T-cell (primary cell): ENCODE measurements at regions not wholly inside any gene's neighbourhood (a gene's known extent, or its start where the extent isn't known, plus 50 kb on each side); places are given as distances from the start of the nearest gene placed in this dataset.

Source experiments
- ATAC-seq, 4 experiments: fragments of 200-7000 bp in 3 of 4; fragments of 150-1000 bp in 1 of 4; cut with Tn5 transposase; replicated peaks in 1 of 4; 1 replicate in 3 of 4; 2 replicates in 1 of 4; pipeline ENCODE4 v1.10.0; 2021; ENCODE audit warnings: moderate library complexity in 3 of 4, mild to moderate bottlenecking in 2 of 4, moderate number of reproducible peaks in 1 of 4
- CTCF ChIA-PET, 2 donors: fragments of 300-600 bp; sonication (Branson Sonifier 250); formaldehyde crosslinking; loops; one replicate each; lab custom pipeline; 2022; ENCODE audit warnings: antibody characterized with exemption in 2 of 2; lab: Charles Lee
- POLR2A ChIA-PET, 2 donors: fragments of 300-600 bp; sonication (Branson Sonifier 250); formaldehyde crosslinking; loops; one replicate each; lab custom pipeline; 2022; ENCODE audit warnings: antibody characterized with exemption in 2 of 2; lab: Charles Lee
- DNase-seq, 35 experiments: peaks; one replicate each; pipeline versions ENCODE4 v3.0.0 to v3.0.0-alpha.2; 2013 to 2023
- H3K27ac ChIP-seq: one replicate; pipeline ENCODE4 v1.5.1; 2013; ENCODE audit warnings: low read length
- H3K27me3 ChIP-seq, 2 experiments: replicated peaks in 1 of 2; 1 replicate in 1 of 2; 2 replicates in 1 of 2; pipeline versions ENCODE4 v1.6.1 to v1.7.0; 2013; ENCODE audit warnings: low read length in 1 of 2, mixed read lengths in 1 of 2; ENCODE audit not compliant: control insufficient read depth in 2 of 2, insufficient read depth in 2 of 2; ENCODE audit errors: extremely low read depth in 1 of 2
- H3K36me3 ChIP-seq, 2 donors: 1 replicate in 1 of 2; 2 replicates in 1 of 2; pipeline versions ENCODE4 v1.6.1 to v1.7.0; 2013; ENCODE audit warnings: low read length in 1 of 2; ENCODE audit not compliant: control insufficient read depth in 2 of 2, insufficient read depth in 1 of 2; ENCODE audit errors: extremely low read depth in 1 of 2
- H3K4me1 ChIP-seq, 2 experiments: 1 replicate in 1 of 2; 2 replicates in 1 of 2; pipeline versions ENCODE4 v1.6.1 to v1.7.0; 2013; ENCODE audit warnings: low read length in 2 of 2, mixed read lengths in 1 of 2; ENCODE audit not compliant: insufficient read depth in 2 of 2, control insufficient read depth in 1 of 2; ENCODE audit errors: extremely low read depth in 1 of 2
- H3K4me3 ChIP-seq, 2 donors: 1 replicate in 1 of 2; 2 replicates in 1 of 2; pipeline versions ENCODE4 v1.5.1 to v1.7.0; 2013; ENCODE audit warnings: mild to moderate bottlenecking in 2 of 2, low read length in 1 of 2, moderate library complexity in 1 of 2; ENCODE audit not compliant: control insufficient read depth in 1 of 2; ENCODE audit errors: extremely low read depth in 1 of 2
- H3K9me3 ChIP-seq: 2 replicates; pipeline ENCODE4 v1.7.0; 2013
- H3K27ac Mint-ChIP-seq, 2 donors: one replicate each; pipeline ENCODE4 v1.8.0; 2020 to 2021; ENCODE audit warnings: mild to moderate bottlenecking in 2 of 2, mixed read lengths in 2 of 2
- H3K27me3 Mint-ChIP-seq, 2 donors: one replicate each; pipeline ENCODE4 v1.8.0; 2021 to 2022; ENCODE audit warnings: mixed read lengths in 2 of 2
- H3K36me3 Mint-ChIP-seq: one replicate; pipeline ENCODE4 v1.8.0; 2021; ENCODE audit warnings: mixed read lengths
- H3K4me1 Mint-ChIP-seq, 3 donors: one replicate each; pipeline ENCODE4 v1.8.0; 2020 to 2022; ENCODE audit warnings: mixed read lengths in 3 of 3, mild to moderate bottlenecking in 1 of 3
- H3K4me3 Mint-ChIP-seq, 3 donors: one replicate each; pipeline ENCODE4 v1.8.0; 2020 to 2022; ENCODE audit warnings: mild to moderate bottlenecking in 3 of 3, mixed read lengths in 3 of 3, moderate library complexity in 3 of 3
- H3K9me3 Mint-ChIP-seq, 3 donors: one replicate each; pipeline ENCODE4 v1.8.0; 2020 to 2022; ENCODE audit warnings: mixed read lengths in 3 of 3
- WGBS: methylation state at CpG from one replicate; pipeline ENCODE4 v1.1.5; 2013; ENCODE audit warnings: missing lambda C conversion rate; ENCODE audit not compliant: insufficient coverage; 5-methylcytosine and 5-hydroxymethylcytosine counted together

- DNase-seq, result no peak
- no peak overlapping the region for H3K27ac ChIP-seq
- H3K9me3 Mint-ChIP-seq, result peaks cover 0 to 5% (median 0%) of the 10 kb centered on the region in 3 donors
- WGBS, result 61% methylated on average over 4 of the region's 4 CpGs
- H3K27me3 Mint-ChIP-seq, result peaks cover 8 to 17% of the 10 kb centered on the region in 2 donors
- no peaks in the 10 kb centered on the region for H3K4me1 ChIP-seq
- POLR2A ChIA-PET, result no interaction called here
- no peaks in the 10 kb centered on the region for H3K9me3 ChIP-seq
- no peak overlapping the region for H3K27ac Mint-ChIP-seq
- CTCF ChIA-PET, result no interaction called here
- H3K27me3 ChIP-seq, result peaks cover 0 to 6% of the 10 kb centered on the region in 2 experiments
- no peak overlapping the region for H3K4me3 Mint-ChIP-seq
- H3K4me1 Mint-ChIP-seq, result no peaks in the 10 kb centered on the region
- H3K36me3 Mint-ChIP-seq, result no peaks in the 10 kb centered on the region
- no peak for ATAC-seq
- no peaks in the 10 kb centered on the region for H3K36me3 ChIP-seq
- no peak overlapping the region for H3K4me3 ChIP-seq
Measured at GRCh38 chr5:155082401-155082800, 68.8 kb downstream of the KIF4B start.

DNA sequence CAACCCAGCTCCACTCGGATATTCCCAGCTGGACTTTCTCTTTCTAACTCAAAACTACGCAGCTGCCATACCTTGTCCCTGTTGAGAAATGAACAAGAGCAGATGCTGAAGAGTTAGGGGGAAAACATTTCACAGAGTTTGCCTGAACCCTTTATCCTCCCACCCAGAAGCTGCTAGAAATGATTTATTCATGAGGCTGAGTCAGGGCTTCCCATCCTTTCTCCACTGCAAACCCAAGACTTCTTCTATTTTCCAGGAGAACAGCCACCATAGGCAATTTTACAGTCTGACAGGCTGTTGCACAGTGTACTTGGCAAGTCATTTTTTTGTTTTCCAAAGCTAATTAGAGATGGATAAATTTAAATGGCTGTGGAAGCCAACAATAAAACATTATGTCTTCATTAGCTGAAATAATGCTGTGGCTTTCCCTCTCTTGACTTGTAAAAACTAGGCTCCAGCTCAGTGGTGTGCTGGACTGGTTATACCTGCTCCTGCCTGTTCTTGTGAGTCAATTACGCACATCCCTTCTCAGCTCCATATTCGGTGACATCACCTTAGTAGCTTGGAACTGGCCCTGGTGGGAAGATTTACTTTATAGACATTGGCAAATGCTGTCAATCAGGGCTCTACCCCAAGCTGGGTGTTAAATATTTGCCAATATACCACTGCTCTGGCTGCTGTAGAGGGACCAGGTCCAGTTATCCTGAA is 71.9 kb downstream of the KIF4B start:
- H3K36me3 Mint-ChIP-seq, result no peaks in the 10 kb centered on the region
- CTCF ChIA-PET, result no interaction called here
- DNase-seq (no peak), ATAC-seq (no peak)
- H3K27ac Mint-ChIP-seq, result no peak overlapping the region
- H3K27ac ChIP-seq, result no peak overlapping the region
- H3K9me3 Mint-ChIP-seq, result peaks cover 0 to 5% (median 0%) of the 10 kb centered on the region in 3 donors
- POLR2A ChIA-PET, result no interaction called here
- WGBS, result no CpG with 5 or more reads among the region's 4 CpGs
- H3K4me3 Mint-ChIP-seq, result no peak overlapping the region
- H3K4me1 ChIP-seq, result no peaks in the 10 kb centered on the region
- H3K4me3 ChIP-seq, result no peak overlapping the region
- H3K36me3 ChIP-seq, result no peaks in the 10 kb centered on the region
- H3K27me3 ChIP-seq, result no peaks in the 10 kb centered on the region
- peaks cover 2 to 7% of the 10 kb centered on the region in 2 donors for H3K27me3 Mint-ChIP-seq
- no peaks in the 10 kb centered on the region for H3K4me1 Mint-ChIP-seq
- H3K9me3 ChIP-seq, result no peaks in the 10 kb centered on the region

DNA sequence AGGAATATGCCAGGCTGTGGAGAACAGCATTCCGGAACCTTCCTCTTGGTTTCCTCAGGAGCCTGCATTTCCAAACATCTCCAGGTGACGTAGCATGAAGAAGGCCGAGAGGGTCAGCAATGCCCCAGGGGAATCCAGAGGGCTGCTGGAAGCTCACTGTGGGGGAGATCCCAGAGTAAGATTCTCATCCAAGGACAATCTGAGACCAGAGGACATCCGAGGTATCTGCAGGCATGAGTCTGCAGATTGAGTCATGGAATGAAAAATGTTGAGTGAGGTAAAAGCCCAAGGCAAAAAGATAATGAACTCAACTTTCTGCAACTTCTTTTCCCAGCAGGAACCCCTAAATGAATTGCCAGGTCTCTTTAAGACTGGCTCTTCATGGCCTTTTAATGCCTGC is 73.5 kb downstream of the KIF4B start:
- CTCF ChIA-PET, result no interaction called here
- Histone ChIP-seq H3K9me3 (no peaks in the 10 kb centered on the region), H3K27me3 (no peaks in the 10 kb centered on the region), H3K27ac (no peak overlapping the region), H3K4me3 (no peak overlapping the region), H3K4me1 (no peaks in the 10 kb centered on the region), H3K36me3 (no peaks in the 10 kb centered on the region)
- Mint-ChIP-seq H3K27ac (no peak overlapping the region), H3K4me3 (no peak overlapping the region), H3K9me3 (peaks cover 0 to 5% (median 0%) of the 10 kb centered on the region in 3 donors), H3K27me3 (peaks cover 2 to 5% of the 10 kb centered on the region in 2 donors), H3K36me3 (no peaks in the 10 kb centered on the region), H3K4me1 (no peaks in the 10 kb centered on the region)
- POLR2A ChIA-PET, result no interaction called here
- WGBS, result 82% methylated on average over 3 of the region's 4 CpGs
- DNase-seq, result no peak
- ATAC-seq, result no peak

GRCh38 chr5:155088811-155089210 is 75.3 kb downstream of the KIF4B start:
- no peak for DNase-seq
- ChIA-PET POLR2A (no interaction called here), CTCF (no interaction called here)
- Histone ChIP-seq H3K27me3 (no peaks in the 10 kb centered on the region), H3K9me3 (no peaks in the 10 kb centered on the region), H3K4me1 (no peaks in the 10 kb centered on the region), H3K4me3 (no peak overlapping the region), H3K36me3 (no peaks in the 10 kb centered on the region), H3K27ac (no peak overlapping the region)
- no peak for ATAC-seq
- Mint-ChIP-seq H3K4me1 (no peaks in the 10 kb centered on the region), H3K4me3 (no peak overlapping the region), H3K27me3 (peaks cover 5 to 11% of the 10 kb centered on the region in 2 donors), H3K9me3 (no peaks in the 10 kb centered on the region), H3K36me3 (no peaks in the 10 kb centered on the region), H3K27ac (no peak overlapping the region)
- 88% methylated on average over 2 of the region's 2 CpGs for WGBS

DNA sequence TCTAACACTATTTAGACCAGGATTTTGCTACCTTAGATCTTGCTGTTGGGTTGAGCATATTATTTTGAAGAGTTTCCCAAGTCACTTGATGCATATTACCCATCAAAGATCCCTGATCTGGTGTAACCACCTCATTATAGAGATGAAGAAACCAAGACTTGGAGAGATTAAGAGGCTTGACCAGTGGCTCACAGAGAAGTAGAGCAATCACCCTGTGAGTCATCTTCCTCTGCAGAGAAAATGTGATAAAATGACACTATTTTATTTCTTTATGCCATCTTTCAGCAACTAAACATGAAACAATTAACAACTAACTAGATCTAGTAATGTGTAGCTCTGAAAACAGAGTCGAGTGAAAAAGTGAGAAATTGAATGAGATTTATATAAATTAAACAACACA is 76.1 kb downstream of the KIF4B start:
- Mint-ChIP-seq H3K4me1 (no peaks in the 10 kb centered on the region), H3K27me3 (peaks cover 7 to 12% of the 10 kb centered on the region in 2 donors), H3K4me3 (no peak overlapping the region), H3K9me3 (no peaks in the 10 kb centered on the region), H3K36me3 (no peaks in the 10 kb centered on the region), H3K27ac (no peak overlapping the region)
- Histone ChIP-seq H3K27me3 (no peaks in the 10 kb centered on the region), H3K4me1 (no peaks in the 10 kb centered on the region), H3K36me3 (no peaks in the 10 kb centered on the region), H3K27ac (no peak overlapping the region), H3K4me3 (no peak overlapping the region), H3K9me3 (no peaks in the 10 kb centered on the region)
- ChIA-PET POLR2A (no interaction called here), CTCF (no interaction called here)
- WGBS, result no CpG with 5 or more reads among the region's 1 CpG
- ATAC-seq (no peak), DNase-seq (no peak)

- Mint-ChIP-seq H3K27ac (no peak overlapping the region), H3K9me3 (no peaks in the 10 kb centered on the region), H3K27me3 (peaks cover 12 to 15% of the 10 kb centered on the region in 2 donors), H3K4me3 (no peak overlapping the region), H3K4me1 (no peaks in the 10 kb centered on the region), H3K36me3 (no peaks in the 10 kb centered on the region)
- 57% methylated on average over 1 of the region's 2 CpGs for WGBS
- no peak for DNase-seq
- Histone ChIP-seq H3K4me3 (no peak overlapping the region), H3K9me3 (no peaks in the 10 kb centered on the region), H3K36me3 (no peaks in the 10 kb centered on the region), H3K4me1 (no peaks in the 10 kb centered on the region), H3K27me3 (peaks cover 0 to 3% of the 10 kb centered on the region in 2 experiments), H3K27ac (no peak overlapping the region)
- POLR2A ChIA-PET, result no interaction called here
- CTCF ChIA-PET, result no interaction called here
- ATAC-seq, result no peak
Measured at GRCh38 chr5:155091063-155091648, 77.6 kb downstream of the KIF4B start.
